ENCODE measurements at regions not wholly inside any gene's neighbourhood (a gene's known extent, or its start where the extent isn't known, plus 50 kb on each side); places are given as distances from the start of the nearest gene placed in this dataset.

GRCh38 chr12:88642675-88643431 lies 62.6 kb upstream of the KITLG start:
- DNase-seq (ENCODE audit: low spot score): no peak

GRCh38 chr12:88638966-88639760 lies 58.9 kb upstream of the KITLG start:
- DNase-seq (ENCODE audit: low spot score): no peak

- no peak for DNase-seq (ENCODE audit: low spot score)
Measured at GRCh38 chr12:88638388-88638787, 58.1 kb upstream of the KITLG start.

GRCh38 chr12:88634008-88634407 lies 53.7 kb upstream of the KITLG start:
- no peak for DNase-seq (ENCODE audit: low spot score)

- no peak for DNase-seq (ENCODE audit: low spot score)
Measured at GRCh38 chr12:88633312-88633711, 53.0 kb upstream of the KITLG start.

GRCh38 chr12:88630561-88630960 lies 50.3 kb upstream of the KITLG start:
- DNase-seq (ENCODE audit: low spot score): no peak
